Liver (tissue), 8 donors: ENCODE measurements at regions not wholly inside any gene's neighbourhood (a gene's known extent, or its start where the extent isn't known, plus 50 kb on each side); places are given as distances from the start of the nearest gene placed in this dataset.

Source experiments
- DNase-seq: peaks from one replicate; pipeline ENCODE4 v3.0.0-alpha.2; 2017; ENCODE audit warnings: low spot score
- H3K27ac ChIP-seq, 2 donors: one replicate each; pipeline ENCODE4 v1.7.0; 2013; ENCODE audit warnings: inconsistent platforms in 2 of 2, low read length in 2 of 2, control low read depth in 1 of 2, low read depth in 1 of 2, mild to moderate bottlenecking in 1 of 2
- H3K27me3 ChIP-seq, 4 donors: one replicate each; pipeline versions ENCODE4 v1.6.1 to v1.7.0; 2013; ENCODE audit warnings: low read length in 3 of 4, inconsistent platforms in 1 of 4, mild to moderate bottlenecking in 1 of 4, moderate library complexity in 1 of 4; ENCODE audit not compliant: control insufficient read depth in 4 of 4, insufficient read depth in 4 of 4
- H3K36me3 ChIP-seq, 4 donors: one replicate each; pipeline versions ENCODE4 v1.6.1 to v1.7.0; 2013; ENCODE audit warnings: low read length in 3 of 4, mild to moderate bottlenecking in 3 of 4, low read depth in 1 of 4, moderate library complexity in 1 of 4; ENCODE audit not compliant: control insufficient read depth in 4 of 4, insufficient read depth in 3 of 4
- H3K4me1 ChIP-seq, 4 donors: one replicate each; pipeline versions ENCODE4 v1.6.1 to v1.7.0; 2013; ENCODE audit warnings: low read length in 3 of 4, mild to moderate bottlenecking in 3 of 4, moderate library complexity in 1 of 4; ENCODE audit not compliant: control insufficient read depth in 4 of 4, insufficient read depth in 4 of 4
- H3K4me3 ChIP-seq, 3 donors: one replicate each; pipeline versions ENCODE4 v1.6.1 to v1.7.0; 2013; ENCODE audit warnings: low read length in 3 of 3, control low read depth in 1 of 3, low read depth in 1 of 3, mild to moderate bottlenecking in 1 of 3
- H3K9ac ChIP-seq, 2 donors: one replicate each; pipeline ENCODE4 v1.7.0; 2013; ENCODE audit warnings: low read length in 2 of 2, mild to moderate bottlenecking in 2 of 2, moderate library complexity in 2 of 2, control low read depth in 1 of 2, low read depth in 1 of 2
- H3K9me3 ChIP-seq, 4 donors: one replicate each; pipeline versions ENCODE4 v1.6.1 to v1.7.0; 2013; ENCODE audit warnings: low read length in 3 of 4; ENCODE audit not compliant: control insufficient read depth in 4 of 4
- EGR1 ChIP-seq, 2 donors: IDR thresholded peaks; 2 replicates each; pipeline ENCODE4 v1.6.1; 2016 to 2018; ENCODE audit warnings: antibody characterized with exemption in 2 of 2, low read depth in 2 of 2
- FOXA1 ChIP-seq: IDR thresholded peaks from 2 replicates; pipeline ENCODE4 v1.6.1; 2016; ENCODE audit warnings: antibody characterized with exemption
- FOXA2 ChIP-seq: IDR thresholded peaks from 2 replicates; pipeline ENCODE4 v1.6.1; 2016; ENCODE audit warnings: antibody characterized with exemption
- GABPA ChIP-seq, 2 donors: IDR thresholded peaks in 1 of 2; conservative IDR thresholded peaks in 1 of 2; 2 replicates each; pipeline ENCODE4 v1.6.1; 2016; ENCODE audit warnings: antibody characterized with exemption in 2 of 2, mild to moderate bottlenecking in 1 of 2, moderate library complexity in 1 of 2
- HNF4A ChIP-seq, 2 donors: conservative IDR thresholded peaks; 2 replicates each; pipeline ENCODE4 v1.6.1; 2016; ENCODE audit warnings: antibody characterized with exemption in 2 of 2, mild to moderate bottlenecking in 2 of 2
- HNF4G ChIP-seq: IDR thresholded peaks from 2 replicates; pipeline ENCODE4 v1.6.1; 2016; ENCODE audit warnings: antibody characterized with exemption
- JUND ChIP-seq, 2 donors: IDR thresholded peaks; 2 replicates each; pipeline ENCODE4 v1.6.1; 2016; ENCODE audit warnings: antibody characterized with exemption in 2 of 2
- NR2F2 ChIP-seq: IDR thresholded peaks from 2 replicates; pipeline ENCODE4 v1.6.1; 2016; ENCODE audit warnings: antibody characterized with exemption
- RAD21 ChIP-seq, 2 donors: IDR thresholded peaks; 2 replicates each; pipeline ENCODE4 v1.6.1; 2016; ENCODE audit warnings: antibody characterized with exemption in 2 of 2, mild to moderate bottlenecking in 2 of 2
- REST ChIP-seq: IDR thresholded peaks from 2 replicates; pipeline ENCODE4 v1.6.1; 2016; ENCODE audit warnings: antibody characterized with exemption, mild to moderate bottlenecking
- RXRA ChIP-seq, 2 donors: IDR thresholded peaks; 2 replicates each; pipeline ENCODE4 v1.6.1; 2017 to 2018; ENCODE audit warnings: antibody characterized with exemption in 2 of 2, mild to moderate bottlenecking in 1 of 2
- SP1 ChIP-seq: IDR thresholded peaks from 2 replicates; pipeline ENCODE4 v1.6.1; 2018; ENCODE audit warnings: antibody characterized with exemption, mild to moderate bottlenecking
- YY1 ChIP-seq: IDR thresholded peaks from 2 replicates; pipeline ENCODE4 v1.6.1; 2016; ENCODE audit warnings: antibody characterized with exemption, mild to moderate bottlenecking
- ZBTB33 ChIP-seq: IDR thresholded peaks from 2 replicates; pipeline ENCODE4 v1.6.1; 2016; ENCODE audit warnings: antibody characterized with exemption
- WGBS: extraction: QIAGEN DNeasy Blood & Tissue Kit; methylation state at CpG from one replicate; pipeline ENCODE4 v1.1.7; 2013; 5-methylcytosine and 5-hydroxymethylcytosine counted together
- TF ChIP-seq, protein P1 (sequence below): fragments of 150-350 bp; IDR thresholded peaks from 2 replicates; pipeline ENCODE4 v1.5.1; 2017; ENCODE audit warnings: improper control_type of control experiment, low read depth, low read length; ENCODE audit not compliant: missing input control
- TF ChIP-seq, protein P2 (sequence below): IDR thresholded peaks from 2 replicates; pipeline ENCODE4 v1.6.1; 2016; ENCODE audit warnings: antibody characterized with exemption
- TF ChIP-seq, protein P3 (sequence below): IDR thresholded peaks from 2 replicates; pipeline ENCODE4 v1.6.1; 2016; ENCODE audit warnings: antibody characterized with exemption
- donor health status: healthy.
- donor health status: healthy.
- donor health status: healthy.
- donor health status: healthy.
- donor health status: healthy.

GRCh38 chr10:53260213-53260612 lies 487.6 kb upstream of the MBL2 start:
- TF ChIP-seq JUND (IDR thresholded peaks at IDR 0.05) (no peak), RXRA (IDR thresholded peaks at IDR 0.05) (no peak), NR2F2 (no peak), YY1 (no peak), FOXA1 (no peak), GABPA (IDR thresholded peaks at IDR 0.05 in 1 of 2, conservative IDR thresholded peaks at IDR 0.05 in 1 of 2) (no peak), SP1 (no peak), HNF4A (conservative IDR thresholded peaks at IDR 0.05) (no peak)
- TF ChIP-seq, protein P1, sequence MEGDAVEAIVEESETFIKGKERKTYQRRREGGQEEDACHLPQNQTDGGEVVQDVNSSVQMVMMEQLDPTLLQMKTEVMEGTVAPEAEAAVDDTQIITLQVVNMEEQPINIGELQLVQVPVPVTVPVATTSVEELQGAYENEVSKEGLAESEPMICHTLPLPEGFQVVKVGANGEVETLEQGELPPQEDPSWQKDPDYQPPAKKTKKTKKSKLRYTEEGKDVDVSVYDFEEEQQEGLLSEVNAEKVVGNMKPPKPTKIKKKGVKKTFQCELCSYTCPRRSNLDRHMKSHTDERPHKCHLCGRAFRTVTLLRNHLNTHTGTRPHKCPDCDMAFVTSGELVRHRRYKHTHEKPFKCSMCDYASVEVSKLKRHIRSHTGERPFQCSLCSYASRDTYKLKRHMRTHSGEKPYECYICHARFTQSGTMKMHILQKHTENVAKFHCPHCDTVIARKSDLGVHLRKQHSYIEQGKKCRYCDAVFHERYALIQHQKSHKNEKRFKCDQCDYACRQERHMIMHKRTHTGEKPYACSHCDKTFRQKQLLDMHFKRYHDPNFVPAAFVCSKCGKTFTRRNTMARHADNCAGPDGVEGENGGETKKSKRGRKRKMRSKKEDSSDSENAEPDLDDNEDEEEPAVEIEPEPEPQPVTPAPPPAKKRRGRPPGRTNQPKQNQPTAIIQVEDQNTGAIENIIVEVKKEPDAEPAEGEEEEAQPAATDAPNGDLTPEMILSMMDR: no peak
- no peak overlapping the region for H3K9ac ChIP-seq
- H3K27me3 ChIP-seq: no peaks in the 10 kb centered on the region
- WGBS: 79% methylated on average over 1 of the region's 1 CpG
- no peaks in the 10 kb centered on the region for H3K4me1 ChIP-seq
- H3K9me3 ChIP-seq: no peaks in the 10 kb centered on the region
- H3K4me3 ChIP-seq: no peak overlapping the region
- DNase-seq: no peak
- H3K36me3 ChIP-seq: no peaks in the 10 kb centered on the region
- H3K27ac ChIP-seq: no peak overlapping the region

GRCh38 chr10:53256623-53257022 lies 484.0 kb upstream of the MBL2 start:
- H3K4me1 ChIP-seq: peaks cover 0 to 4% (median 0%) of the 10 kb centered on the region in 4 donors
- H3K9ac ChIP-seq: no peak overlapping the region
- TF ChIP-seq RAD21 (IDR thresholded peaks at IDR 0.05): no peak
- TF ChIP-seq JUND (IDR thresholded peaks at IDR 0.05): no peak
- TF ChIP-seq EGR1 (IDR thresholded peaks at IDR 0.05; ENCODE audit: low read depth in 2 of 2): no peak
- TF ChIP-seq, protein P1: no peak
- TF ChIP-seq, protein P2, sequence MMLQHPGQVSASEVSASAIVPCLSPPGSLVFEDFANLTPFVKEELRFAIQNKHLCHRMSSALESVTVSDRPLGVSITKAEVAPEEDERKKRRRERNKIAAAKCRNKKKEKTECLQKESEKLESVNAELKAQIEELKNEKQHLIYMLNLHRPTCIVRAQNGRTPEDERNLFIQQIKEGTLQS: no peak
- no peak for TF ChIP-seq GABPA (IDR thresholded peaks at IDR 0.05 in 1 of 2, conservative IDR thresholded peaks at IDR 0.05 in 1 of 2)
- TF ChIP-seq YY1: no peak
- no peak for TF ChIP-seq REST
- no peak for TF ChIP-seq FOXA2
- no peak for TF ChIP-seq HNF4G
- no peak for TF ChIP-seq FOXA1
- TF ChIP-seq, protein P3, sequence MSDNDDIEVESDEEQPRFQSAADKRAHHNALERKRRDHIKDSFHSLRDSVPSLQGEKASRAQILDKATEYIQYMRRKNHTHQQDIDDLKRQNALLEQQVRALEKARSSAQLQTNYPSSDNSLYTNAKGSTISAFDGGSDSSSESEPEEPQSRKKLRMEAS: no peak
- TF ChIP-seq ZBTB33: no peak
- no peaks in the 10 kb centered on the region for H3K36me3 ChIP-seq
- DNase-seq: no peak
- H3K4me3 ChIP-seq: no peak overlapping the region
- H3K27ac ChIP-seq: no peak overlapping the region
- H3K9me3 ChIP-seq: no peaks in the 10 kb centered on the region
- no peaks in the 10 kb centered on the region for H3K27me3 ChIP-seq
